ENCODE measurements at regions not wholly inside any gene's neighbourhood (a gene's known extent, or its start where the extent isn't known, plus 50 kb on each side); places are given as distances from the start of the nearest gene placed in this dataset.

GRCh38 chr1:242718967-242719366 is 194.5 kb upstream of the PLD5 start:
- no peak for TF ChIP-seq CTCF (IDR thresholded peaks at IDR 0.05; ENCODE audit: unreplicated experiment)
- intact Hi-C loops (cut with micrococcal nuclease; ENCODE audit: unreplicated experiment): no loop called here
- peaks cover 10% of the 10 kb centered on the region for H3K9me3 Mint-ChIP-seq (ENCODE audit: low read depth, unreplicated experiment)
- no peak overlapping the region for H3K27ac Mint-ChIP-seq (ENCODE audit: unreplicated experiment)
- no peaks in the 10 kb centered on the region for H3K36me3 Mint-ChIP-seq (ENCODE audit: insufficient read depth, unreplicated experiment)
- no peak for DNase-seq
- no TSS peak for BruUV-seq (replicated peaks)
- H3K4me1 Mint-ChIP-seq (ENCODE audit: low read depth, unreplicated experiment): no peaks in the 10 kb centered on the region
- peaks cover 10% of the 10 kb centered on the region for H3K27me3 Mint-ChIP-seq (ENCODE audit: unreplicated experiment)
- no peak overlapping the region for H3K4me3 Mint-ChIP-seq (ENCODE audit: low read depth, unreplicated experiment)
- CTCF ChIA-PET: no interaction called here

GRCh38 chr1:242712248-242712647 is 187.8 kb upstream of the PLD5 start:
- H3K36me3 Mint-ChIP-seq (ENCODE audit: insufficient read depth, unreplicated experiment): no peaks in the 10 kb centered on the region
- CTCF ChIA-PET: no interaction called here
- peaks cover 6% of the 10 kb centered on the region for H3K9me3 Mint-ChIP-seq (ENCODE audit: low read depth, unreplicated experiment)
- no peak for DNase-seq
- H3K4me1 Mint-ChIP-seq (ENCODE audit: low read depth, unreplicated experiment): no peaks in the 10 kb centered on the region
- BruUV-seq (replicated peaks): no TSS peak
- no peak overlapping the region for H3K27ac Mint-ChIP-seq (ENCODE audit: unreplicated experiment)
- H3K4me3 Mint-ChIP-seq (ENCODE audit: low read depth, unreplicated experiment): no peak overlapping the region
- intact Hi-C loops (cut with micrococcal nuclease; ENCODE audit: unreplicated experiment): no loop called here
- TF ChIP-seq CTCF (IDR thresholded peaks at IDR 0.05; ENCODE audit: unreplicated experiment): no peak
- peaks cover 12% of the 10 kb centered on the region for H3K27me3 Mint-ChIP-seq (ENCODE audit: unreplicated experiment)

- Mint-ChIP-seq H3K27ac (ENCODE audit: unreplicated experiment) (no peak overlapping the region), H3K4me3 (ENCODE audit: low read depth, unreplicated experiment) (no peak overlapping the region), H3K4me1 (ENCODE audit: low read depth, unreplicated experiment) (no peaks in the 10 kb centered on the region), H3K9me3 (ENCODE audit: low read depth, unreplicated experiment) (peaks cover 6% of the 10 kb centered on the region), H3K27me3 (ENCODE audit: unreplicated experiment) (peaks cover 20% of the 10 kb centered on the region), H3K36me3 (ENCODE audit: insufficient read depth, unreplicated experiment) (no peaks in the 10 kb centered on the region)
- CTCF ChIA-PET: no interaction called here
- TF ChIP-seq CTCF (IDR thresholded peaks at IDR 0.05; ENCODE audit: unreplicated experiment): no peak
- no peak for DNase-seq
- BruUV-seq (replicated peaks): no TSS peak
- intact Hi-C loops (cut with micrococcal nuclease; ENCODE audit: unreplicated experiment): no loop called here
Measured at GRCh38 chr1:242710847-242711246, 186.3 kb upstream of the PLD5 start.

GRCh38 chr1:242710286-242710685 is 185.8 kb upstream of the PLD5 start:
- H3K9me3 Mint-ChIP-seq (ENCODE audit: low read depth, unreplicated experiment): peaks cover 6% of the 10 kb centered on the region
- CTCF ChIA-PET: no interaction called here
- no peak for TF ChIP-seq CTCF (IDR thresholded peaks at IDR 0.05; ENCODE audit: unreplicated experiment)
- no peaks in the 10 kb centered on the region for H3K36me3 Mint-ChIP-seq (ENCODE audit: insufficient read depth, unreplicated experiment)
- H3K4me3 Mint-ChIP-seq (ENCODE audit: low read depth, unreplicated experiment): no peak overlapping the region
- DNase-seq: no peak
- H3K27me3 Mint-ChIP-seq (ENCODE audit: unreplicated experiment): peaks cover 26% of the 10 kb centered on the region
- H3K27ac Mint-ChIP-seq (ENCODE audit: unreplicated experiment): no peak overlapping the region
- no peaks in the 10 kb centered on the region for H3K4me1 Mint-ChIP-seq (ENCODE audit: low read depth, unreplicated experiment)
- BruUV-seq (replicated peaks): no TSS peak
- intact Hi-C loops (cut with micrococcal nuclease; ENCODE audit: unreplicated experiment): no loop called here
